Sigmoid colon (tissue), 6 donors: ENCODE measurements at regions not wholly inside any gene's neighbourhood (a gene's known extent, or its start where the extent isn't known, plus 50 kb on each side); places are given as distances from the start of the nearest gene placed in this dataset.

Source experiments
- DNase-seq: peaks from one replicate; pipeline ENCODE4 v3.0.0-alpha.2; 2019
- H3K27ac ChIP-seq, 4 donors: fragments of 200-600 bp; sonication (generic); one replicate each; pipeline ENCODE4 v1.5.1; 2016 to 2019; ENCODE audit warnings: mild to moderate bottlenecking in 1 of 4
- H3K27me3 ChIP-seq, 3 donors: fragments of 200-600 bp; sonication (generic); one replicate each; pipeline ENCODE4 v1.5.1; 2019; ENCODE audit warnings: mild to moderate bottlenecking in 1 of 3
- H3K36me3 ChIP-seq, 4 donors: fragments of 200-600 bp; sonication (generic); one replicate each; pipeline ENCODE4 v1.5.1; 2016 to 2019
- H3K4me1 ChIP-seq, 4 donors: fragments of 200-600 bp; sonication (generic); one replicate each; pipeline ENCODE4 v1.5.1; 2017 to 2019
- H3K4me3 ChIP-seq, 4 donors: fragments of 200-600 bp; sonication (generic); one replicate each; pipeline ENCODE4 v1.5.1; 2017 to 2019; ENCODE audit warnings: mild to moderate bottlenecking in 2 of 4, moderate library complexity in 1 of 4
- H3K9me3 ChIP-seq, 4 donors: fragments of 200-600 bp in 3 of 4; sonication (generic) in 3 of 4; one replicate each; pipeline versions ENCODE4 v1.5.1 to v1.6.1; 2013 to 2019
- EP300 ChIP-seq, 4 donors: sonication (generic); formaldehyde crosslinking; IDR thresholded peaks; one replicate each; pipeline ENCODE4 v1.6.1; 2017; ENCODE audit warnings: antibody characterized with exemption in 4 of 4
- POLR2A ChIP-seq, 2 donors: fragments of 450-650 bp; IDR thresholded peaks; one replicate each; pipeline ENCODE4 v1.6.1; 2016; ENCODE audit warnings: antibody characterized with exemption in 2 of 2, mild to moderate bottlenecking in 2 of 2, moderate library complexity in 2 of 2
- POLR2AphosphoS5 ChIP-seq, 4 donors: sonication (generic); formaldehyde crosslinking; IDR thresholded peaks; one replicate each; pipeline ENCODE4 v1.6.1; 2017; ENCODE audit warnings: antibody characterized with exemption in 4 of 4
- WGBS, 2 donors: extraction: QIAGEN DNeasy Blood & Tissue Kit; methylation state at CpG; one replicate each; pipeline ENCODE4 v1.1.7; 2013; 5-methylcytosine and 5-hydroxymethylcytosine counted together
- intact Hi-C: fragments of 100-400 bp; cut with DNase I; formaldehyde crosslinking; loops from one replicate; pipeline ENCODE4 v1.15.1; 2023
- TF ChIP-seq, protein P1 (sequence below), 4 experiments: fragments of 450-650 bp in 3 of 4; fragments of 200-600 bp in 1 of 4; IDR thresholded peaks; one replicate each; pipeline ENCODE4 v1.5.1; 2016 to 2019; ENCODE audit warnings: antibody characterized with exemption in 4 of 4, mild to moderate bottlenecking in 3 of 4, moderate library complexity in 2 of 4
- donor health status: healthy with polysubstance abuse.
- donor health status: healthy.

DNA sequence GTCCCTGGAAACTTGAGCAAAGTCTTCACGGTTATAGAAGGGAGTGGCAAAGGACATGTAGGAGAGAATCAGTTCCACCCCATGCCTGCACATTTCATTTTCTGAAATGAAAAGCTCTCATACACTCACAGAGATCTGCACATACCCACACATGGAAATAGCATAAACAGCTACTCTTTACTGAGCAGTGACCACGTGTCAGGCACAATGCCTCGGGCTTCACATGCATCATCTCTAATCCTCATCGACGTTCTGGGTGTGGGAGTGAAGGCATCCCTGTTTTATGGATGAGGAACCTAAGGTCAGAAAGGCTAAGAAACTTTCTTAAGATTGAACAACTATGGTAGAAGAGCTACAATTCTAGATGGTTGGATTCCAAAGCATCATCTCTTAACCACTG lies 198.8 kb downstream of the DAD1 start:
- H3K36me3 ChIP-seq: no peaks in the 10 kb centered on the region
- no peak overlapping the region for H3K4me3 ChIP-seq
- no peak overlapping the region for H3K27ac ChIP-seq
- DNase-seq: no peak
- H3K4me1 ChIP-seq: peaks cover 0 to 11% (median 2%) of the 10 kb centered on the region in 4 donors
- WGBS, 2 donors: 85% methylated on average over 5 of the region's 5 CpGs
- intact Hi-C loops: no loop called here
- H3K9me3 ChIP-seq: no peaks in the 10 kb centered on the region
- TF ChIP-seq POLR2AphosphoS5 (IDR thresholded peaks at IDR 0.05) (no peak), POLR2A (IDR thresholded peaks at IDR 0.05) (no peak), EP300 (IDR thresholded peaks at IDR 0.05) (no peak)
- TF ChIP-seq, protein P1, sequence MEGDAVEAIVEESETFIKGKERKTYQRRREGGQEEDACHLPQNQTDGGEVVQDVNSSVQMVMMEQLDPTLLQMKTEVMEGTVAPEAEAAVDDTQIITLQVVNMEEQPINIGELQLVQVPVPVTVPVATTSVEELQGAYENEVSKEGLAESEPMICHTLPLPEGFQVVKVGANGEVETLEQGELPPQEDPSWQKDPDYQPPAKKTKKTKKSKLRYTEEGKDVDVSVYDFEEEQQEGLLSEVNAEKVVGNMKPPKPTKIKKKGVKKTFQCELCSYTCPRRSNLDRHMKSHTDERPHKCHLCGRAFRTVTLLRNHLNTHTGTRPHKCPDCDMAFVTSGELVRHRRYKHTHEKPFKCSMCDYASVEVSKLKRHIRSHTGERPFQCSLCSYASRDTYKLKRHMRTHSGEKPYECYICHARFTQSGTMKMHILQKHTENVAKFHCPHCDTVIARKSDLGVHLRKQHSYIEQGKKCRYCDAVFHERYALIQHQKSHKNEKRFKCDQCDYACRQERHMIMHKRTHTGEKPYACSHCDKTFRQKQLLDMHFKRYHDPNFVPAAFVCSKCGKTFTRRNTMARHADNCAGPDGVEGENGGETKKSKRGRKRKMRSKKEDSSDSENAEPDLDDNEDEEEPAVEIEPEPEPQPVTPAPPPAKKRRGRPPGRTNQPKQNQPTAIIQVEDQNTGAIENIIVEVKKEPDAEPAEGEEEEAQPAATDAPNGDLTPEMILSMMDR (IDR thresholded peaks at IDR 0.05): no peak
- H3K27me3 ChIP-seq: peaks cover 0 to 9% (median 0%) of the 10 kb centered on the region in 3 donors

DNA sequence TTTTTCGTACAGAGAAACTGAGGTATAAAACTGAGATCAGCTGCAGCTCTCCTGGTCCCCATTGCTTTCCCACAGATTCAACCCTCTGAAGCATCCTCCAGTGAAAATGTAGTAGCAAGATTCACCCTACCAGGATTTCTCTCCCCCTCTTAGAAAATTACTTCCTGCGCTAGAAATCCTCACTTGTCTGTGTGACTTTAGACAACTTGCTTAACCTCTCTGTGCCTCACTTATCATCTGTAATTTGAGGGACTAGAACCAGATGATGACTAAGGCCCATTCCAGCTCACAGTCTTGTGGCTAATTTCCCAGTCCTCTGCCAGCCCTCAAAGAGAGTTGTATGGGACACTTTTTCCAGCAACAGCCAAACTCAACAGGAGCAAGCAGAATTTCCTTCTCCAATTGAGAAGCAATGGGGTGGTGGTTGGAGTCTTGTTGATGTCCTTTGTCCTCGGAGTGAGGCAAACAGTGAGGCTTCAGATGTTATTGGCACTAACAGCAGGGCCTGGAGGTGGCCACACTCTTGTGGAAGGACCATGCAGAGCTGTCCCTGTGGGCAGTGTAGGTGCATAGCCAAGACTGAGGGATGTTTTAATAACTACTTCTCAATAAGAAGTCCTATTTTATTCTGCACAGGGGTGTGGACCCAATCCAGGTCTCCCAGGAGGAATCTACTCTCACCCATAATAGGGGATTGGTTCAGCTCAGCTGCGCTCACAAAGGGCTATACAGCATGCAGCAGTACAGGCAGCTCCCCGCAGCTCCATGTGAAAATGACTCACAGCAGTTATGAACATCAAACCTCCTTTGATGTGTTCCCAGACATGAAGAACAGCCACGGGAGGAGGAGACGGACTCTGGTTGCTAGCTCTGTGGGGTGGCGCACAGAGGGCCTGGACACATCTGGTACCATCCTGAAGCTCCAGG lies 200.1 kb downstream of the DAD1 start:
- H3K4me3 ChIP-seq: no peak overlapping the region
- peaks cover 0 to 11% (median 2%) of the 10 kb centered on the region in 4 donors for H3K4me1 ChIP-seq
- H3K9me3 ChIP-seq: no peaks in the 10 kb centered on the region
- no peak overlapping the region for H3K27ac ChIP-seq
- intact Hi-C loops: loop anchor here (5.0 kb wide), 1 partner anchor 168 kb away; no protein-coding TSS in a partner anchor
- 78 to 80% methylated on average over 8 of the region's 8 CpGs for WGBS, 2 donors
- no peaks in the 10 kb centered on the region for H3K36me3 ChIP-seq
- TF ChIP-seq POLR2AphosphoS5 (IDR thresholded peaks at IDR 0.05) (no peak), POLR2A (IDR thresholded peaks at IDR 0.05) (no peak), EP300 (IDR thresholded peaks at IDR 0.05) (no peak)
- TF ChIP-seq, protein P1 (IDR thresholded peaks at IDR 0.05): no peak
- H3K27me3 ChIP-seq: peaks cover 0 to 9% (median 0%) of the 10 kb centered on the region in 3 donors
- no peak for DNase-seq

DNA sequence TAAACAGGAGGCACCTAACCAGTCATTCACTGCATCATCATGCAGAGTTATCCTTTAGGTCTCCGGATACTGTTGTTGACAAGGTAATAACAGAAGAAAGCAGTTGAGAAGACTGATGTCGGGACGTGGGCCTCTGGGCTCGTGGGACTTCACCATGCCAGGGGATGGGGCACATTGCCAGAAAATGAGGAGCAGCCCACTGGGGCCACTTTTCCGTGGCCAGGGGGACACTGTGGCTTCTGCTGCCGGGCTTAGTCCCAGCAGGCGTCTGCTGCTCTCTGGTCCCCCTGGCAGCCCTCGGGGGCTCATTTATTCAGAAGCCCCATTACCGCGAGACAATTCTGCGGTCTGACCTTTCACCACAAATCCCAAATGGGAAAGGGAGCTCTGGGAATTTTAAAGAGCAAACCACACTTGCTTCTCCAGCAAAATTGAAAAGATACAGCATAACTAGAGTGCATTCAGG lies 201.2 kb downstream of the DAD1 start:
- H3K9me3 ChIP-seq: no peaks in the 10 kb centered on the region
- H3K4me1 ChIP-seq: peaks cover 0 to 11% (median 2%) of the 10 kb centered on the region in 4 donors
- no peak overlapping the region for H3K27ac ChIP-seq
- WGBS, 2 donors: 42 to 49% methylated on average over 11 of the region's 11 CpGs
- no peak overlapping the region for H3K4me3 ChIP-seq
- DNase-seq: no peak
- H3K27me3 ChIP-seq: peaks cover 0 to 9% (median 0%) of the 10 kb centered on the region in 3 donors
- TF ChIP-seq EP300 (IDR thresholded peaks at IDR 0.05): no peak
- TF ChIP-seq, protein P1 (IDR thresholded peaks at IDR 0.05): peak in 2 of 4 experiments; percentile 2 to 10
- H3K36me3 ChIP-seq: no peaks in the 10 kb centered on the region
- intact Hi-C loops: loop anchor here (1.0 to 5.0 kb wide), 2 partner anchors 85 to 169 kb away; no protein-coding TSS in a partner anchor

DNA sequence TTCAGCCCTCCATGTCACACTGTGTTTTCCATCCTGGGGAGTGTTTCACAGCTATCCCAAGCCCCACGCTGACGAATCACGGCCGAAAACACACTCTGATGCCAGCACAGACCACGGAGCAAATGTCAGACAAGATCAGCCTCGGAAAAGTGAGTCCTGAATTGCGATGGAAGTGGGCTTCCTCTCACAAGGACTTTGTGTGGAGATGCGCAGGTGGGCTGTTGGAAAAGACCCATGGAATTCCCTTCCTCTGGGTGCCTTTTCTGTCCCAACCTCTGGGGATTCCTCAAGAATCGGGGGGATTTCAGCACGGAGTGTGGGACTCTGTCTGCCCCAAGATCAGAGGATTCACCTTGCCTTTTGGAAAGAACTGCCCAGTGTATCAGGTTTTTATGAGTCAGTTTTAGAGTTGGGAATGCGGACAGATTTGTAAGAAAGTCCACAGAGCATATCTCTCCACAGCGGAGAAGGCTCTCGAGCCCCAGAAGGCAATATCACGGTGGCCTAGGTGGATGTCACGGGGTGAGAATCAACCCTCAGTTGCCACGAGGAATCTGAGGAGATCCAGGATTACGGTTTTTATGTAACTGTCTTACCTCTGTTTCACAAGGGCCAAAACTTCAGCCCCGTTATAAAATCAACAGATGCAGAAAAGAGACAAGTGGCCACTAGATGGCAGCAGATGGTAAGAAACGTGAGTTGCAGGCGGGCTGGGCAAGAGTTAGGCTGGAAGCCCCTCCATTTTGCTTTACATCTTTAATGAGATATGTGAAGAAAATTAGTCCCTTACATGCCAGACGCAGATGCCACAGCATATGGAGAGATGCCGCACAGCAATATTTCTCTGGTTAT lies 201.9 kb downstream of the DAD1 start:
- H3K27ac ChIP-seq: no peak overlapping the region
- peak; percentile 85 for DNase-seq
- TF ChIP-seq, protein P1 (IDR thresholded peaks at IDR 0.05): peak; percentile 58 to 82 (median 75)
- TF ChIP-seq EP300 (IDR thresholded peaks at IDR 0.05) (no peak), POLR2AphosphoS5 (IDR thresholded peaks at IDR 0.05) (no peak)
- H3K36me3 ChIP-seq: no peaks in the 10 kb centered on the region
- WGBS, 2 donors: 53 to 55% methylated on average over 22 of the region's 22 CpGs
- intact Hi-C loops: loop anchor here (1.0 to 5.0 kb wide), 2 partner anchors 86 to 170 kb away; no protein-coding TSS in a partner anchor
- H3K9me3 ChIP-seq: no peaks in the 10 kb centered on the region
- H3K4me3 ChIP-seq: no peak overlapping the region
- peaks cover 0 to 9% (median 2%) of the 10 kb centered on the region in 4 donors for H3K4me1 ChIP-seq
- peaks cover 0 to 9% (median 0%) of the 10 kb centered on the region in 3 donors for H3K27me3 ChIP-seq
